AG10803 (cell line): ENCODE measurements at regions not wholly inside any gene's neighbourhood (a gene's known extent, or its start where the extent isn't known, plus 50 kb on each side); places are given as distances from the start of the nearest gene placed in this dataset.

ENCODE experiments used
- DNase-seq: peaks from one replicate; pipeline ENCODE4 v3.0.0; 2010; ENCODE audit warnings: low read depth
- H3K4me3 ChIP-seq: 2 replicates; pipeline ENCODE4 v1.5.1; 2011; ENCODE audit warnings: mild to moderate bottlenecking, low read length, control low read depth
- TF ChIP-seq, protein P1 (sequence below): conservative IDR thresholded peaks from 2 replicates; pipeline ENCODE4 v1.5.1; 2011; ENCODE audit warnings: mild to moderate bottlenecking, low read length, control low read depth, inconsistent platforms

DNA sequence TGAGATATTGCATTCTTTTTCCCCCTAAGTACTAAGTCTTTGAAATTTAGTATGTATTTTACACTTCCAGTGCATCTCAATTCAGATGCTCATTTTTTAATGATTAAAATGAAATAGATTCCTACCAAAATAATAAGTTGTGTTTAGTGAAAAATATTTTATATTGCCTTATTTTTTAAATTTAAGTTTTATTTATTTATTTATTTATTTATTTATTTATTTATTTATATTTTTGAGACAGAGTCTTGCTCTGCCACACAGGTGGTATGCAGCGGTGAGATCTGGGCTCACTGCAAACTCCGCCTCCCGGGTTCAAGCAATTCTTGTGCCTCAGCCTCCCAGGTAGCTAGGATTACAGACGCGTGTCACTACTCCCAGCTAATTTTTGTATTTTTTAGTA, 95.5 kb downstream of the RPS24 start:
- H3K4me3 ChIP-seq = no peak overlapping the region
- TF ChIP-seq, protein P1, sequence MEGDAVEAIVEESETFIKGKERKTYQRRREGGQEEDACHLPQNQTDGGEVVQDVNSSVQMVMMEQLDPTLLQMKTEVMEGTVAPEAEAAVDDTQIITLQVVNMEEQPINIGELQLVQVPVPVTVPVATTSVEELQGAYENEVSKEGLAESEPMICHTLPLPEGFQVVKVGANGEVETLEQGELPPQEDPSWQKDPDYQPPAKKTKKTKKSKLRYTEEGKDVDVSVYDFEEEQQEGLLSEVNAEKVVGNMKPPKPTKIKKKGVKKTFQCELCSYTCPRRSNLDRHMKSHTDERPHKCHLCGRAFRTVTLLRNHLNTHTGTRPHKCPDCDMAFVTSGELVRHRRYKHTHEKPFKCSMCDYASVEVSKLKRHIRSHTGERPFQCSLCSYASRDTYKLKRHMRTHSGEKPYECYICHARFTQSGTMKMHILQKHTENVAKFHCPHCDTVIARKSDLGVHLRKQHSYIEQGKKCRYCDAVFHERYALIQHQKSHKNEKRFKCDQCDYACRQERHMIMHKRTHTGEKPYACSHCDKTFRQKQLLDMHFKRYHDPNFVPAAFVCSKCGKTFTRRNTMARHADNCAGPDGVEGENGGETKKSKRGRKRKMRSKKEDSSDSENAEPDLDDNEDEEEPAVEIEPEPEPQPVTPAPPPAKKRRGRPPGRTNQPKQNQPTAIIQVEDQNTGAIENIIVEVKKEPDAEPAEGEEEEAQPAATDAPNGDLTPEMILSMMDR = no peak
- DNase-seq = no peak

DNA sequence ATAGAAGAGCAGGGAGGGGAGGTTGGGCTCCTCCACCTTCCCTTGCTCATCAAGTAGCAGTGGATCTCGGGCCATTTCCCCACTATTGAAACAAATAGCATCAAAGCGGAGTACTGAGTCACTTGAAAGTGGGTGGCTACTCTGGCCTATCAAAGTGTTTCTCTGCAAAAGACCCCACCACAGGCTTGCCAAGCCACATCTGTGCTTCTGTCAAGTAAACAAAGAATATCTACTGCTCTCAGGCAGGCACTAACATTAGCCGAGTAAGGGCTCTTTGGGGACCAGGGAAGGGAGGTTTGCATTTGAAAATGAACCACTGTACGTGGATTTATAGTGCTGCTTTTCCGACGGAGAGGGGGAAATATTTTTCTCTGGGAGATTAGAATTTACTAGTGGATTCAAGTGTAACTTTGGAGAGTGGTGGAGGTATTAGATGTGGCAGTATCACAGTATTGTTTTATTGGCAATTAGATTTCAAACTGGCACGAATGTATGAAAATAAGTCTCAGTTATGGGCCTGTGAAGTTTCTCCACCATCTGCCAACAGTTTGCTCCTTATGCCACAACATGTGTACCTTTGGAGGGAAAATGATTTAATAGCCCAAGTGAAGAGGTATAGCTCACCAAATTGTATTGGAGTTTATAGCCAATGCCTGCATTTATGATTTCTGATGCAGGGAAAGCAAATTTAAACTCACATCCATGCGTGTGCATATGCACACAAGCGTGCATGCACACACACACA, 97.5 kb downstream of the RPS24 start:
- H3K4me3 ChIP-seq = no peak overlapping the region
- TF ChIP-seq, protein P1 = no peak
- DNase-seq = no peak

DNA sequence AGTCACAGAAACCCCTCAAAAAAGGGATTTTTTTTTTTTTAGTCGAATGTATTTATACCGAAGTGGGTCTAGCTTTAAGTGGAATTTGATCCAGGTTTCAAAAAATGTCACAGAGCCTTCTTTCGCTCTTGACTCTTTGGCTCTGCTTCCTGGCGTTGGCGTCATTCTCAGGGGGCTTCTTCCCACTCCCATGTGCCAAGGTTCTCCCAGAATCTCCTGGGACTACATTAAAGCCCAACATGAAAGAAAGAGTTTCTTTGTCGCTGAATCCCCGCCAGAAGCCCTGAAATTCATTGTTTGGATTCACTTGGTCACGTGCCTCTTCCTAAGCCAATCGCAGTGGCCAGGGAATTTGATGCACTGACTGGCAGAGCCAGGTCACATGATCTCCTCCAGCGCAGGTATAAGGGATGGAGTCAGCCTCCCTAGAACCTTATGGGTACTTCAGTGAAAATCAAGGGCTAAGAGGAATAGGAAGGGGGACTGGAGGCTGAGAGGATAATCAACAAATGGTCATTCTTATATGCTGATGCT, 101.2 kb downstream of the RPS24 start:
- H3K4me3 ChIP-seq = no peak overlapping the region
- no peak for DNase-seq
- TF ChIP-seq, protein P1 = no peak

DNA sequence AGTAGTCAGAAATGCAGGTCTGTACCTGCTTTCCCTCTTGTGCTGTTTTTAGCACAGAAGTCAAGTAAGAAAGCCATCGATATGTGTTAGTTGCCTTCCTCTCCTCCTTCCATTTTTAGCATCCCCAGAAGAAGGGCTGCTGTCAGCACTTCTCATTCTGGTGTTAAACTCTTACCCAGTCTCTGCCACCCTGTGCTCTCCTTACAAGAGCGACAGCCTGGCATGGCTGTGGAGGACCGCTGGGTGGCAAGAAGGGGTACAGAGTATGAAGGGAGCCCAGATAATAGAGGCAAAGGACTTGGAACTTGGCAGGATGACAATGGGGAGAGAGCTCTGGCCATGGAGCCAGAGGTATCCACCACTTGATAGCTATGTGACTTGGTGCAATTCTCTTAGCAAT, 103.5 kb downstream of the RPS24 start:
- no peak overlapping the region for H3K4me3 ChIP-seq
- TF ChIP-seq, protein P1 = no peak
- no peak for DNase-seq

DNA sequence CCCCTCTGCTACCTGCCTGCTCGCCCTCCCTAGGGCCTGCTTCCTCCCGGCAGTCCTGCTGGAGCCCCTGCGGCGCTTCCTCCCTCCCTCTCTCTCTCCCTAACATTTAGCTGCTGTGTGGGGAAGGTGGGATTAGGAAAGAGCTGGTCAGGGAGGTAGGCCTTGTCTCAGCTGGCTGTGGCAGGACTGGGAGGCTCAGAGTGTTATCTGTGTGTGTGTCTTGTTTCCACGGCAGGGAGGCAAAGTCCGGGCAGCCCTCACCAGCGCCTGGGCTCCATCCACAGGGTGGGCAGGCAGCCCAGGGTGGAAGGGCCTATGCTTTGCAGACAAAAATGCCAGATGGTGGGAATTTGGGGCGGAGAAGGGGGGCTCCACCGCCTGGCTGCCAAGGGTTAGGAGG, 105.7 kb downstream of the RPS24 start:
- TF ChIP-seq, protein P1 = no peak

DNA sequence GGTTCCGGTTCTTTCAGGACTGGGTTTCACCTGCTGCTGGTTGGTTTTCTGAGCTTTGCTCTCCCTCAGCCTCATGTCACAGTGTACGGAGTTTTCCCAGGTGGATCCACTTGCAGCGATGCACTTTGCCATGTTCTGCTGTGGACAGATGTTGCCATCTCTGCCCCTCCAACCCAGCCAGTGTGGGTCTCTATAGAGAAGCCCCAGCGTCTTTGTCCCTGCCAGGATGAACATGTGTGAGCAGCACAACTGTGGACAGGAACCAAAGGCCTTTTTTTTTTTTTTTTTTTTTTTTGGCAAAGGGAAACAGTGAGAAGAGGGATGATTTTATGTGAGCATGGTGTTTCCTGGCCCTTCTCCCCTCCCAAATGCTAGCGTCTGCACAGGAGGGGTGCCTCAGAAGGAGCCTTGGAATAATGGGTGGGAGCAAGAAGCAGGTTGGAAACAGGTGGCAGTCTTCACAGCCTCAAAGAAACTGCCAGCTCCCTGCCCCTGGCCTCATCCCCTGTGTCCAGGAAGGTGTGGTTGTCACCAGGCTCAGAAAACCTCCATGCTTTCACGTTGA, 106.5 kb downstream of the RPS24 start:
- DNase-seq = no peak
- TF ChIP-seq, protein P1 = no peak
- H3K4me3 ChIP-seq = no peak overlapping the region

More for the DNA sequence above, 105.7 kb downstream of the RPS24 start:
- DNase-seq = no peak
- no peak overlapping the region for H3K4me3 ChIP-seq

DNA sequence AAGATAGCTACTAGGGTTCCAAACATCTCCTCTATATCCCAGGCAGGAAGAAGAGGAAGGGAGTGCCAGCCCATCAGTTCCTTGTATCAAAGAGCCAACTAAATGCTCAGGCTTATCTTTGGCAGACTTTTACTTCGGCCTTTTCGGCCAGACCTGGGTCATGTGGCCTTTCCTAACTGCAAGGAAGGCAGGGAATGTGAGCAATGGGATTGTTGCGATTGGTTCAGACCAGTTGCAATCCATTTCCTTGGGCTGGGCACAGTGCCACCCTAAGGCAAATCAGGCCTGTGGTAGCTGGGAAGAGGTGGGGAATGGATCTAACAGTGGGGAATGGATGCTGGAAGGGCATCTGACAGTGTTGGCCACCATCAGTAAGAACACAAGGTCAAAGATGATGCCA, 109.9 kb downstream of the RPS24 start:
- TF ChIP-seq, protein P1 = no peak
- no peak for DNase-seq
- H3K4me3 ChIP-seq = no peak overlapping the region
